Gastrocnemius medialis (tissue), 4 donors: ENCODE measurements at regions not wholly inside any gene's neighbourhood (a gene's known extent, or its start where the extent isn't known, plus 50 kb on each side); places are given as distances from the start of the nearest gene placed in this dataset.
"Not testable (repeated sequence)": the region's sequence is repeated elsewhere in the genome, so short reads cannot be mapped to it uniquely, and the experiment has no call there.

Source experiments
- CTCF ChIP-seq, 5 experiments: fragments of 450-650 bp in 3 of 5; fragments of 200-600 bp in 2 of 5; sonication (generic) in 2 of 5; IDR thresholded peaks in 4 of 5; conservative IDR thresholded peaks in 1 of 5; 1 replicate in 4 of 5; 2 replicates in 1 of 5; pipeline ENCODE4 v1.5.1; 2016 to 2019; ENCODE audit warnings: antibody characterized with exemption in 5 of 5, mild to moderate bottlenecking in 3 of 5, moderate library complexity in 3 of 5
- POLR2A ChIP-seq, 2 donors: fragments of 450-650 bp; IDR thresholded peaks; one replicate each; pipeline ENCODE4 v1.6.1; 2017; ENCODE audit warnings: antibody characterized with exemption in 2 of 2, mild to moderate bottlenecking in 2 of 2, moderate library complexity in 2 of 2

DNA sequence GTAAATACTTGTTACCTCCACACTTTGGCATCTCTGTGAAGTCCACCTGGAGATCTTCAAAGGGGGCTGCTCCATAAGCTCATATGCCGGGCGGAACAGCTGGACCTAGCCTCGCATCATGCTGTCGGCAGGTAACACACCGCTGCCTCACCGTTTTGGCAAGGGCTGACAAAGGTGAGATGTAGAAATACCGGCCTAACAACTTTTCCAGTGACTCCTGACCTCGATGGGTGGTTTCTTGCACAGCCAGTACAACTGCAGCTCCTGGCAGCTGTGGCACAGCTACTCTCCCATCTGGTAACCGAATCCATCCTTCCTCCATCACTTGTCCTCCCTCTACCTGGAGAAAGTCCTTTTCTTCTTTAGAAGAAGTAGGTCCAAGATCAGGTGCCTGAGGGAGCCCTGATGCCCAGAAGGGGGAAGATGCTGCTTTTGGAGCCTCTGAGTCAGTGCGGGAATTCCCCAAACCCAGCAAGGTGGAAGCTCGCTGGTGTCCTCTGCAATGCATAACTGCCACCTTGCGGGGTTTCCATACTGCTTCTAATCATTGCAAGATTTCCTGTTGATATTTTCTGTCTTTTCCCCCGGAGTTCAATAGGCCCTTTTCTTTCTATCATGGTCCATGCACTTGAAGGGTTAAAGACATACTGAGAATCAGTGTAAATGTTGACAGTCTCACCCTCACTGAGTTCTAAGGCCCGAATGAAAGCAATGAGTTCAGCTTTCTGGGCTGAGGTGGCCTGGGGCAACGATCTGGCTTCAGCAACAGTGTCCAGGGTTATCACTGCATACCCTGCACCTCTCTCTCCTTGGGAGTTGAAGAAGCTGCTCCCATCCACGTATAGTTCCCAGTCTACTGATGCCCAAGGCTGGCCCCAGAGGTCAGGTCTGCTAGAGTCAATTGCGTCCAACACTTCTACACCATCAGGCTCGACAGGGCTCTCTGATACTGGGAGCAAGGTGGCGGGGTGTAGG lies 52.9 kb upstream of the ALDH3B2 start:
- TF ChIP-seq CTCF (IDR thresholded peaks at IDR 0.05 in 4 of 5, conservative IDR thresholded peaks at IDR 0.05 in 1 of 5); POLR2A (IDR thresholded peaks at IDR 0.05): not testable (repeated sequence)
